HG02610 (cell line): ENCODE measurements at regions not wholly inside any gene's neighbourhood (a gene's known extent, or its start where the extent isn't known, plus 50 kb on each side); places are given as distances from the start of the nearest gene placed in this dataset.

Experiments
- ATAC-seq: cut with Tn5 transposase; IDR thresholded peaks from one replicate; pipeline ENCODE4 v1.9.1; 2021; ENCODE audit warnings: mild to moderate bottlenecking, moderate library complexity; ENCODE audit not compliant: unreplicated experiment

DNA sequence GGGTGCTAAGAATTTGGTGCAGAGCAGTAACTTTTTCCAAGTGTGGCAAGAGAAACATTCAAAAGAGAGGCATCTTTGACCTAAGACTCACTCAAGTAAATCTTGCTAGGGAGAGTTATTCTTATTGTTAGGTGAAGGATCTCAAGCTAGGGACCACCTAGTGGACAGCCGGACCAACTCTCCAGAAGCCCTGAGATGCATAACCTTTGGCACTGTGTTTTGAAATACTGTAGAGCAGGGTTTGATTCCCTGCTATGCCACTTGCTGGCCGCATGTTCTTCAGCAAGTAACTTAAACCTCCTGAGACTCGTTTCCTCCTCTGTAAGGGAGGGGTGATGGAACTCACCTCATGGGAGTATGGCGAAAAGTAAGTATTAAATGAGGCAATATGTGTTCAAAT, 336.1 kb upstream of the ADAMTSL1 start:
- no peak for ATAC-seq

DNA sequence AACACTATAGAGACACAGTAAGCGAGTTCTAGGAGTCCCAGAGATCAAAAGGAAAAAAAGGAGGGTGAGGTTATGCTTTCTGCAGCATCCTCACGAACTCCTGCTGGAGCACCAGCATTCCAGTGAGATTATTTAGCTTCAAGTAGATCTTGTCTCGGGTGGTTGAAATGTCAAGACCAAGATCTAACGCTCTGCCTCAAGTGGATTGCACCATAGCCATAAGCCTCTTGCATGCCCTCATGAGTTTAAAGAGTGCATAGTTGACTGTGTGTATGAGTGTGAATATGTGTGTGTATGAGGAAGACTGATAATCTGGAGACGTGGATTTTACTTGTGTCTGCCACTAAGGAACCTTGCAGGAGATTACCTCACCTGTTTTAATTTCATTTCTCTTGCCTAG, 335.3 kb upstream of the ADAMTSL1 start:
- no peak for ATAC-seq

DNA sequence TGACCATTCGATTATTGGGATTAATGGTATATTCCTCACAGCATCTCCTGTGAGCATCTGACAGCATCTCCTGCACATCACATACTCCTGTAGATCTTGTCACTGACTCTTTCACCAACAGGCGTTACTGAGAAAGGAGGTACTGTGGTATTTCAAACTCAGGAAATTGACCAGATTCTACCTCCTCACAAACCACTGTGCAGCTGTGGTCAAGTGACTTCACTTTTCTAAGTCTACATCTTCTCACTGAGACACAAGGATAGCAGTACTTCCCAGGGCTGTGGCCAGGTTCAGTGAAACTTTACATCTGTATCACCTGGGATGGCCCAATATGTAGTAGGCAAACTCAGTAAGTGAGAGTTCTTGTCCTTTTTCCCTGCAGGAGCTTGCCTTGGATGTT, 332.3 kb upstream of the ADAMTSL1 start:
- no peak for ATAC-seq

DNA sequence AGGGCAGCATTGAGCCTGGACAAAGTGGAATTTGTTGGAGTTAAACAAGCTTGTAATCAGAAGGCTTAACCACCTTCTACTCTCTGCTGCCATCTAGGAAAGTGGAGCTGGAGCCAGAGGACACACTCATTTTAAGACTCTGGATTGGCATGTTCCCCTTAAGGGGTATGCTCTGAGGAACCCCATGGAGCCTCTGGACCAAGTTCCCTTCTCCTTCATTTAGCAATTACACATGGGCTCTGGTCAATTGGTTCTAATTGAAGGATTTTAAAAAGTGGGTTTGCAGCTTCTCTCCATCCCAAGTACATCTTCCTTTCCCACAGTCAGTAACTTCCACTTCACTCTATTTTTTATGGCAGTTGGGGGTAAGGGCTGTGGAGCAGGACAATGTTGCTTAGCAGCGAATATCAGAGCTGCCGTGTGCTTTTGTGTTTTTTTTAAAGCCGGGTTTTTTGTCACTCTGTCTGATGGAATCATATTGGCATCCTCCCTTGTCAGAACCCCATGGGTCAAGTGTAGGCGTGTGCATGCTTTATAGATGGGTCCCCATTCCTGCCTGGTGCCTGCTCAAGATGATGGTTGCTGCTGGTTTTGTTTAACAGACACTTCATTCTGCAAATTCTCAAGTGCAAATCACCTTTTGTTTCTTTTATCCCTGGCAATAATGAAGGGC, 330.7 kb upstream of the ADAMTSL1 start:
- ATAC-seq, result no peak

DNA sequence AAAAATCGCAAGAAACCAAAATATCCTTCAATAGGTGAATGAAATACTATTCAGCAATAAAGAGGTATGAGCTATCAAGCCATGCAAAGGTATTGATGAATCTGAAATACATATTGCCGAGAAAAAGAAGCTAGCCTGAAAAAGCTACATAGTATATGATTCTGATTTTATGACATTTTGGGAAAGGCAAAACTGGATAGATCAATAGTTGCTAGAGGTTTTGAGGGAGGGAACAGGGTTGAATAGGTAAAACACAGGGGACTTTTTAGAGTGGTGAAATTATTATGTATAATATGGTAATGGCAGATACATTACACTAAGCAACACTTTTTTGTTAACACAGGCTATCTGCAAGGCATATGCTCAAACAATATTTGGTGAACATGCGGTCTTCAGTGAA, 327.6 kb upstream of the ADAMTSL1 start:
- ATAC-seq, result no peak

GRCh38 chr9:18149471-18150011, 324.4 kb upstream of the ADAMTSL1 start:
- ATAC-seq, result no peak

GRCh38 chr9:18154661-18155060, 319.3 kb upstream of the ADAMTSL1 start:
- ATAC-seq, result no peak

DNA sequence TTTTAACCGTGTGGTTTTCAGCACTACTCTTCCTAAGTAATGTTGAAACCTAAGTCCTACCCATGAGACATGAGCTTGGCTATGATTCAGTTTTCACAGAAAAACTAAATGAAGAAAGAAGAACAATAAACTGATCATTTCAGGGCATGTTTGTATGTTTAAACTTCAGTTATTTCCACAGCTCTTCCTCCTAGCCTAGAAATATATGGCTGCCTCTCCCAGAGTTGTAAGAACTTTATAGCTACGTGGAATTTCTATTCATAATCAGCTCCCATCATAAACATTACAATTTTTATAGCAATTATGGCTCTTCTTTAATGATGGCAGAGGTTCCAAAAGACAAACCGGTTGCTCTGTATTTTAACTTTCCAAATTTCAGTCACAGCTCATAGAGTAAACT, 314.7 kb upstream of the ADAMTSL1 start:
- no peak for ATAC-seq

- no peak for ATAC-seq
Measured at GRCh38 chr9:18163146-18163545, 310.8 kb upstream of the ADAMTSL1 start.

- no peak for ATAC-seq
Measured at GRCh38 chr9:18167733-18168132, 306.2 kb upstream of the ADAMTSL1 start.

DNA sequence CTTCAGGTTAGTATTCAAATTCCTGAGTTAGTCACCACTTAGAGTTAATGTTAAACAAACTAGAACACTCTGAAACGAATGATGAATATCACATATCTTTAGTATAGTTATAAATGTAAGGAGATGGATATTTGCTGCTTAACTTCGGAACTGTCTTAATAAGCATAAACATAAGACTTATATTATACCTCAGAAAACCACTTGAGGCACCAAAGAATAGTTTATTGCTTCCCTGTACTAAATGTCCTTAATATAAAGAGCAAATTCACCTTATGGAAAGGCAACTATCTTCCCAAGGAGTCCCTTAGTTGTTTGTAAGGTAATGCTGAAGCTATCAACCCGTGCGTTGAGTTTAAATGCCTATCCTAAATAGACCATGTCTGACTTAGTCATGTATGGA, 300.0 kb upstream of the ADAMTSL1 start:
- ATAC-seq, result no peak

GRCh38 chr9:18182636-18183035, 291.3 kb upstream of the ADAMTSL1 start:
- ATAC-seq, result no peak

DNA sequence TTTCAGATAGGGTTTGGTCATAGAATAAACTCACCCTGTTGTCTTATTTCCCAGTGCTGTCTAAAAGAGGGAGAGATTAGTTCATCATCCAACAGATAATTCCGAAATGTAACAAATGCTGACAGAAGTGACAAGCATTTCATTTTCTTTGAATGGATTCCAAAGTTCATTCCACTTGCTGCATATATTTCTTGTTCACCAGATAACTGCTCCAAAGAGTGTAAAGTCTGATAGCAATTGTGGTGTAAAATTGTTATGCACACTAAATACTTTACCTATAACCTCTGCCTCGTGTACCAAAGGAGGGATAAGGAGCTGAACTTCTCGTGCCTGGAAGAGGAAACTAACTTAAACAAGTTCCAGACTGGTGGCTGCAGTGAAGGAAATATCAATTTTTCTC, 290.0 kb upstream of the ADAMTSL1 start:
- no peak for ATAC-seq

DNA sequence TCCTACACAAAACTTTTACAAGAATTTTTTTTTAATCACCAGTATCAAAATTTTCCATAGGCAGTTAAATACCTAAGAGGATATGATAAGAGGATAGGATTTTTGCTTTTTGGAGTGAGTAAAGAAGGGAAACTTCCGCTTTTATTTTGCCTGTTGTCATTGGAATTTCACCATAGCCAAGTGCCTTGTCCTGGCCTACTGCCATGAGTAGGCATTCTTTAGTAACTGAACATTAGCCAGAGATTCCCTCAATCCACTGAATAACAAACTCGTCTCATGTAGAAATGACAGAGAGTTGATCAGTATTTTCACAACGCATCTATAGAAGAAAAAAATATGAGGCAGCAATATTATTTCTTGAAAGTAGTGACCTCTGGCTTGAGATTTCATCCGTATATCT, 289.6 kb upstream of the ADAMTSL1 start:
- ATAC-seq, result no peak

DNA sequence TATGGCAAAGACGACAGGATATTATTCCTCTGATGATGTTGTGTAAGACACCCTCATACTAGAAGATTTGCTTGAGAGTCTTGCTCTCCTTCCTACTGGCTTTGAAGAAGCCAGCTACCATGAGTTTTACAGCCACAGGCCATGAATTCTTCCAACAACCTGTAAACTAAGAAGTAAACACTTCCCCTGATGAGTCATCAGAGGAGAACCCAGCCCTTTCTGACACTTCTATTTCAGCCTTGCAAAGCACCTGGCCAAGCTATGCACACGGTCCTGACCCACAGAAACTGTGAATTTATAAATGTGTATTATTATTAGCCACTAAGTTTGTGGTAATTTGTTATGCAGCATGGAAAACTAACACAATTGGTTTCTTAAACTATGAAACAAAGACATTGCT, 288.8 kb upstream of the ADAMTSL1 start:
- ATAC-seq, result no peak

GRCh38 chr9:18188971-18189370, 285.0 kb upstream of the ADAMTSL1 start:
- no peak for ATAC-seq

- ATAC-seq, result no peak
Measured at GRCh38 chr9:18189871-18190670, 283.9 kb upstream of the ADAMTSL1 start.

- no peak for ATAC-seq
Measured at GRCh38 chr9:18190671-18191374, 283.1 kb upstream of the ADAMTSL1 start.

DNA sequence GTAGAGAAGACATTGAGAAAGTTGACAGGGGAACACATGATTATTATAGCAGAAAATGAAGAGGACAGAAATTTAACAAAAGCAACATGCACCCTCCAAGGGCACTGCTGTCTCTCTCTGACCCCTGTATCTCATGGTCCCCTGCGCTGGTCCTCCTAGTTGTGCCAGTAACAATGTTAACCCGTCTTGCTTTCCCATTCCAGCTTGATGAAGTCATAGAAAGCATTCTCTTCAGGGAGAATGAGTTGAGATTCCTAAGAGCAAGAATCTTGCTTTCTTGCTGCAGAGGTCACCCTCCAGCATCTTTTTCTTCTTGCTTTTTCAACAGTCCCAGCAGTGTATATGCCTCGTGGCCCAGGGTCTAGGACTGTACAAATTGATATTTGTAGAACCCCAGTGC, 279.6 kb upstream of the ADAMTSL1 start:
- no peak for ATAC-seq

DNA sequence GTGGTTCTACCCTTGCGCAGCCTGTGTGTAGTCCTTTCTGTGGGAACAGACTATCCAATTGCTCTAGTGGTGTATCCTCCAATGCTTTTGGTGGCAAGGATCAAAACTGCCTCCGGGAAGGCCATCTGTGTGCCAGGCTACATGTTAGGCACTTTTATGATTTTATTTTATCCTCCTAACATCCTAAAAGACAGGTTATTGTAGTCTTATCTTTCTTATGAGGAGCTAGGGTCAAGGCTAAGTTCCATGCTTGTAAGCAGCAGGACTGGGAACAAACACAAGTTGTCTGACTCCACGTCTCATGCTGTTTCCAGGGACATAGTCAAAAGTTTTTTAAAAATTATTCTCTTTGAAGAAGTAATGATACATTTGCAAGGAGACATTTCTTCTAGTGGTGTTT, 278.7 kb upstream of the ADAMTSL1 start:
- no peak for ATAC-seq

DNA sequence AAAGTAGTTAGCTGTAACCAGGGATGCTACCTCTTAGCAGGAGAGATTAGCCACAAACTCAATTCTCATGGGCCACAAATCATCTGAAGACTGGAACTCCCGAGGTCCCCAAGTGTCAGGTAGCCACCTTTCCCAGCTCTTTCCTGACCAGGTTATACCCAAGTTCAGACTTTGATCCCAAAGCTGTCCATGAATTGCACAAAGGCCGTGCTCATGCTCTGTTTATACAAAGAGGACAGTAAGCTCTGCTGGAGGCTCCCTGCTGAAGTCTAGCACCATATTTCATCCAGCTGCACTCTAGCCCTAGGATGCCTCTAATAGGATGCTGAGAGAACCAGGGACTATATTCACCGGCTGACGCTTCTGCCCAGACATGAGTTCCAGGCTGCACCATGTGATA, 271.0 kb upstream of the ADAMTSL1 start:
- ATAC-seq, result no peak

DNA sequence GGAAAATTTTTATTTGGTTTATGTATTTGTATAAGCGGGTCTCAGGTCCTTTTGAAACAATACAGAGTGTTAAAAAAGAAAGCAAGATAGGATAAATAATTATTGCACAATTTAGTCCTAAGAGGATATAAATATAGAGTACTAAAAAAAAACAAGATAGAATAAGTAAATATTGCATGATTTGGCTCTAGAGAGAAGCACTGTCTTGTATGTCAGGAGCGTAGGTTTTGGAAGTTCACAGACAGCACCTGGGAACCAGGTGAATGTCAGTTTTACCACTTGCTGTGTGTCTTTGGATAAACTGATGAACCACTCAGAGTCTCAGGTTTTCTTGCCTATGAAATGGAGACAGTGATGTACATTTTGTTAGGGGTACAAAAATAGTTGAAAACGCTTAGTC, 266.2 kb upstream of the ADAMTSL1 start:
- ATAC-seq, result no peak
